ENCODE measurements at regions not wholly inside any gene's neighbourhood (a gene's known extent, or its start where the extent isn't known, plus 50 kb on each side); places are given as distances from the start of the nearest gene placed in this dataset.

DNA sequence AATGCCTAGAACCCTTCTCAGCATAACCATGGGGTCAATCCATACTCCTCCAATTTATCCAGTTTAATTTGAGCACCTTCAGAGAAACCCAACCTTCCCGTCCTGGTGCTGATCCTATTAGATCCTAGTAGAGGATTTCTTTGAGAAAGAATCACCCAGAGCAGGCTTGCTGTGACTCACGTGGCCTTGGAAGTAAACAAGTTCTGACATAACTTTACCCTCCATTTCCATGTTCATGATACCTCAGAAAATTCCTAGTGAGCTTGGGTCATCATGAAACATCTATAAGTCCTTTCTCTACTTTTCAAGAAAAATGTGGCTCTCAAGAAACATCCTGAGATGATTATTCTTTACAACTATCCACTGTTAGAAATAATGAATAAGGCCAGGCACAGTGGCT is 71.7 kb downstream of the PRLHR start:
- no peak for TF ChIP-seq POLR2A (IDR thresholded peaks at IDR 0.05)
- TF ChIP-seq, protein P1, sequence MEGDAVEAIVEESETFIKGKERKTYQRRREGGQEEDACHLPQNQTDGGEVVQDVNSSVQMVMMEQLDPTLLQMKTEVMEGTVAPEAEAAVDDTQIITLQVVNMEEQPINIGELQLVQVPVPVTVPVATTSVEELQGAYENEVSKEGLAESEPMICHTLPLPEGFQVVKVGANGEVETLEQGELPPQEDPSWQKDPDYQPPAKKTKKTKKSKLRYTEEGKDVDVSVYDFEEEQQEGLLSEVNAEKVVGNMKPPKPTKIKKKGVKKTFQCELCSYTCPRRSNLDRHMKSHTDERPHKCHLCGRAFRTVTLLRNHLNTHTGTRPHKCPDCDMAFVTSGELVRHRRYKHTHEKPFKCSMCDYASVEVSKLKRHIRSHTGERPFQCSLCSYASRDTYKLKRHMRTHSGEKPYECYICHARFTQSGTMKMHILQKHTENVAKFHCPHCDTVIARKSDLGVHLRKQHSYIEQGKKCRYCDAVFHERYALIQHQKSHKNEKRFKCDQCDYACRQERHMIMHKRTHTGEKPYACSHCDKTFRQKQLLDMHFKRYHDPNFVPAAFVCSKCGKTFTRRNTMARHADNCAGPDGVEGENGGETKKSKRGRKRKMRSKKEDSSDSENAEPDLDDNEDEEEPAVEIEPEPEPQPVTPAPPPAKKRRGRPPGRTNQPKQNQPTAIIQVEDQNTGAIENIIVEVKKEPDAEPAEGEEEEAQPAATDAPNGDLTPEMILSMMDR (IDR thresholded peaks at IDR 0.05), result no peak
- no peaks in the 10 kb centered on the region for H3K27me3 ChIP-seq
- no peaks in the 10 kb centered on the region for H3K4me1 ChIP-seq (replicated peaks in 1 of 2)
- H3K36me3 ChIP-seq (replicated peaks in 1 of 2), result no peaks in the 10 kb centered on the region
- no peak overlapping the region for H3K27ac ChIP-seq
- intact Hi-C loops (cut with DNase I), result no loop called here
- H3K9me3 ChIP-seq (replicated peaks in 1 of 3), result no peaks in the 10 kb centered on the region
- no peak overlapping the region for H3K4me3 ChIP-seq
- DNase-seq, result no peak
- 28 to 61% (median 43%) methylated on average over 2 of the region's 2 CpGs for WGBS, 4 donors

DNA sequence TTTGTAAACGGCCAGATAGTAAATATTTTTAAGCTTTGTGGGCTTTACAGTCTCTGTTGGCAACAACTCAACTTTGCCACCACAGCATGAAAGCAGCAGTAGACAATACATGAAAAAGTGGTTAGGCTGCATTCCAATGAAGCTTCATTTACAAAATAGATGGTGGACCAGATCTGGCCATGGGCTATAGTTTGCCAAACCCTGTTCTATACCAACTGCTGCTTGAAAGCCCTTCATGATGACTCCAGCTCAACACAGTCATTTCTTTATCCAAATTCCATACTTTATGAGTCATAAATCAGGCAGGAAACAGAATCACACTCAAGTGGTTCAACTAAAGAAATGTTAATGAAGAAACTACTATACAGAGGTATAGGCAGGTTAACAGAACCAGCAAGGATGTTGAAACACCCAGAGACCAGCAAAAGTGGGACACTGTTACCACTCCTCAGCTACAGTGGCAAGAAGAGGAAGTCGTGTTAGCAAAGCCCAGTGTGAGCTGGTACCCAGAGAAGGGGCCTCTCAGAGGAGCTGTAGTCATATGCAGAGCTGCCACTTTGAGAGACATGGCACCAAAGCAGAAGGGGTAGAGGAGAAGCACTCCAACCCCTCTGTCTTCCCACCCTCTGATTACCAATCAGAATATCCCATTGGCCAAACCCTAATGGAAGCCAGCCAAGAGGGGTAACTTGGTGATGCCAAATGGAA is 72.5 kb downstream of the PRLHR start:
- intact Hi-C loops (cut with DNase I), result no loop called here
- H3K36me3 ChIP-seq (replicated peaks in 1 of 2), result no peaks in the 10 kb centered on the region
- no peaks in the 10 kb centered on the region for H3K4me1 ChIP-seq (replicated peaks in 1 of 2)
- H3K27ac ChIP-seq, result no peak overlapping the region
- no peak for DNase-seq
- H3K4me3 ChIP-seq, result no peak overlapping the region
- WGBS, 4 donors, result 41 to 68% (median 65%) methylated on average over 2 of the region's 2 CpGs
- TF ChIP-seq, protein P1 (IDR thresholded peaks at IDR 0.05), result no peak
- TF ChIP-seq POLR2A (IDR thresholded peaks at IDR 0.05), result no peak
- H3K27me3 ChIP-seq, result no peaks in the 10 kb centered on the region
- no peaks in the 10 kb centered on the region for H3K9me3 ChIP-seq (replicated peaks in 1 of 3)

DNA sequence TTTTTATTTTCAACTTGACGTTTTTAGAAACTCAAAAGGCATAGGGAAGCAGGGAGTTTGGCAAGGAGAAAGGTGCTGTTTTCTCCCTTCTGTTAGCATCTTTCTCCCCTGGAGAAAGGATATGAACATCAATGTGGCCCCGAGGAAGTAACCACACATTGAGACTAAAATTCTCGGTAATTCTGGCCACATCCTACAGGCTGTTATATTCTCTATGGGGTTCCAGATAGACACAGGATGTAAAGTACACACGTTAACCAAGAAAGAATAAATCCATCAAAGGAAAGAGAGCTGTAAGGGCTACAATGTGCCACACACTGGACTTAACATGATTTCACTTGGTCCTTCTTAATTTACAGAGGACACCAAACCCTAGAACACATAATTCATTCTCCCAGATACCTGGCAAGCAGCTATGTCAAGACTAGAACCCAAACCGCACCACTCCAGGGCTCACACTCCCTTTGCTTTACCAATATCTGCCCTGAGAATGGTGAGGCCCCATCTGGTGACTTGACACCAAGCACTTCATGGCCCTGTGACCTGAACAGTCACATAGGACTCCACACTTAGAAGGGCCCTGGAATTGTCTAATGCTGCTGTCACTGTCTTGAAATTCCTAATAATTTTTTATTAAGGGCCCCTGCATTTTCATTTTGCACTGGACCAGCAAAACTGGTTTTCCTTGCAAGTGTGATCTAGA is 73.9 kb downstream of the PRLHR start:
- intact Hi-C loops (cut with DNase I), result no loop called here
- no peak overlapping the region for H3K27ac ChIP-seq
- TF ChIP-seq, protein P1 (IDR thresholded peaks at IDR 0.05), result no peak
- TF ChIP-seq POLR2A (IDR thresholded peaks at IDR 0.05), result no peak
- DNase-seq, result no peak
- peaks cover 0 to 7% (median 0%) of the 10 kb centered on the region in 3 donors for H3K9me3 ChIP-seq (replicated peaks in 1 of 3)
- H3K4me3 ChIP-seq, result no peak overlapping the region
- WGBS, 4 donors, result 69 to 78% (median 72%) methylated on average over 5 of the region's 5 CpGs
- H3K36me3 ChIP-seq (replicated peaks in 1 of 2), result no peaks in the 10 kb centered on the region
- no peaks in the 10 kb centered on the region for H3K27me3 ChIP-seq
- H3K4me1 ChIP-seq (replicated peaks in 1 of 2), result no peaks in the 10 kb centered on the region

- Histone ChIP-seq H3K27me3 (no peaks in the 10 kb centered on the region), H3K36me3 (replicated peaks in 1 of 2) (no peaks in the 10 kb centered on the region), H3K27ac (no peak overlapping the region), H3K9me3 (replicated peaks in 1 of 3) (peaks cover 0 to 7% (median 0%) of the 10 kb centered on the region in 3 donors), H3K4me1 (replicated peaks in 1 of 2) (no peaks in the 10 kb centered on the region), H3K4me3 (no peak overlapping the region)
- WGBS, 4 donors, result 65 to 73% (median 70%) methylated on average over 6 of the region's 6 CpGs
- intact Hi-C loops (cut with DNase I), result no loop called here
- no peak for DNase-seq
- no peak for TF ChIP-seq POLR2A (IDR thresholded peaks at IDR 0.05)
- TF ChIP-seq, protein P1 (IDR thresholded peaks at IDR 0.05), result no peak
Observed at GRCh38 chr10:118520116-118520742, 75.2 kb downstream of the PRLHR start.

All from adrenal gland (tissue), 9 donors.